ENCODE measurements at regions not wholly inside any gene's neighbourhood (a gene's known extent, or its start where the extent isn't known, plus 50 kb on each side); places are given as distances from the start of the nearest gene placed in this dataset.

GRCh38 chr18:30889519-30890301 lies 152.8 kb downstream of the DSC3 start:
- Histone ChIP-seq H3K27ac (no peak overlapping the region), H3K36me3 (no peaks in the 10 kb centered on the region), H3K9me3 (no peaks in the 10 kb centered on the region), H3K27me3 (no peaks in the 10 kb centered on the region), H3K4me3 (no peak overlapping the region), H3K4me1 (no peaks in the 10 kb centered on the region)
- intact Hi-C loops (cut with DNase I; ENCODE audit: low total_unique reads): no loop called here
- TF ChIP-seq POLR2A (IDR thresholded peaks at IDR 0.05) (no peak), CTCF (IDR thresholded peaks at IDR 0.05) (no peak)
- no peak for DNase-seq

- intact Hi-C loops (cut with DNase I; ENCODE audit: low total_unique reads): no loop called here
- TF ChIP-seq POLR2A (IDR thresholded peaks at IDR 0.05) (no peak), CTCF (IDR thresholded peaks at IDR 0.05) (no peak)
- no peak for DNase-seq
- Histone ChIP-seq H3K4me1 (no peaks in the 10 kb centered on the region), H3K9me3 (no peaks in the 10 kb centered on the region), H3K4me3 (no peak overlapping the region), H3K27ac (no peak overlapping the region), H3K36me3 (no peaks in the 10 kb centered on the region), H3K27me3 (no peaks in the 10 kb centered on the region)
These were observed 154.2 kb downstream of the DSC3 start for GRCh38 chr18:30888344-30888743.

- intact Hi-C loops (cut with DNase I; ENCODE audit: low total_unique reads): no loop called here
- no peak for TF ChIP-seq CTCF (IDR thresholded peaks at IDR 0.05)
- no peak for TF ChIP-seq POLR2A (IDR thresholded peaks at IDR 0.05)
- no peak overlapping the region for H3K27ac ChIP-seq
- H3K9me3 ChIP-seq: no peaks in the 10 kb centered on the region
- DNase-seq: no peak
- H3K36me3 ChIP-seq: no peaks in the 10 kb centered on the region
- no peak overlapping the region for H3K4me3 ChIP-seq
- H3K4me1 ChIP-seq: no peaks in the 10 kb centered on the region
- H3K27me3 ChIP-seq: no peaks in the 10 kb centered on the region
These were observed 155.5 kb downstream of the DSC3 start for GRCh38 chr18:30886998-30887397.

GRCh38 chr18:30870466-30870865 lies 172.1 kb downstream of the DSC3 start:
- Histone ChIP-seq H3K27me3 (no peaks in the 10 kb centered on the region), H3K27ac (no peak overlapping the region), H3K4me1 (no peaks in the 10 kb centered on the region), H3K36me3 (no peaks in the 10 kb centered on the region), H3K4me3 (no peak overlapping the region), H3K9me3 (no peaks in the 10 kb centered on the region)
- TF ChIP-seq CTCF (IDR thresholded peaks at IDR 0.05) (no peak), POLR2A (IDR thresholded peaks at IDR 0.05) (no peak)
- no peak for DNase-seq
- intact Hi-C loops (cut with DNase I; ENCODE audit: low total_unique reads): no loop called here

GRCh38 chr18:30862900-30863299 lies 179.6 kb downstream of the DSC3 start:
- intact Hi-C loops (cut with DNase I; ENCODE audit: low total_unique reads): no loop called here
- TF ChIP-seq CTCF (IDR thresholded peaks at IDR 0.05): no peak
- TF ChIP-seq POLR2A (IDR thresholded peaks at IDR 0.05): no peak
- DNase-seq: no peak

More at GRCh38 chr18:30862900-30863299, 179.6 kb downstream of the DSC3 start:
- H3K36me3 ChIP-seq: no peaks in the 10 kb centered on the region
- H3K4me3 ChIP-seq: no peak overlapping the region
- H3K27ac ChIP-seq: no peak overlapping the region
- no peaks in the 10 kb centered on the region for H3K4me1 ChIP-seq
- no peaks in the 10 kb centered on the region for H3K27me3 ChIP-seq
- H3K9me3 ChIP-seq: no peaks in the 10 kb centered on the region

Measured in uterus (tissue), 3 donors.